Stimulated activated naive CD8-positive, alpha-beta T cell treated with anti-CD3 and anti-CD28 coated beads, Interleukin-15, Interleukin-2, amounts not matched to agents 100 U/mL and 50 U/mL, for 24 hours (primary cell): ENCODE measurements at regions not wholly inside any gene's neighbourhood (a gene's known extent, or its start where the extent isn't known, plus 50 kb on each side); places are given as distances from the start of the nearest gene placed in this dataset.

ENCODE experiments used
- ATAC-seq: fragments of 150-1000 bp; cut with Tn5 transposase; one replicate; pipeline ENCODE4 v1.10.0; 2021
- DNase-seq: peaks from one replicate; pipeline ENCODE4 v3.0.0; 2021

- no peak for DNase-seq
- no peak for ATAC-seq
Measured at GRCh38 chrX:69305333-69306062, 140.2 kb upstream of the PJA1 start.

DNA sequence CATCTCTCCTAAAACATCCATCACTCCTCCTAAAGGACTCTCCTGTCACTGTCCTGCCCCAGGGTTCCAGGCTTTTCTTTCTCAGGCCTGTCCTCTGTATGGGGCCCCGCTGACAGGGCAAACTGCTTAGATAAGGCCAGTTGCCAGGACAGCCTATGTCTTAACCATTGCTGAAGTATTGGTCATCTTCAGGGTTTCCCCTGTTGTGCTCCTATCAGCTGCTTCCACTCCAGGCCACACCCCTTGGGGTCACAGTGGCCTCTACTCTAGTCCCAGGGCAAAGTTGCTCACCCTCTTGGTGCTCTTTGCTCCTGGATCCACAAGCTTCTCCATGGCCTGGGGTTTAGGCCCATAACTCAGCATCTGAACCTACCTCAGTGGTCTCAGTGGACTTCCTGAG lies 138.0 kb upstream of the PJA1 start:
- DNase-seq (no peak), ATAC-seq (no peak)

DNA sequence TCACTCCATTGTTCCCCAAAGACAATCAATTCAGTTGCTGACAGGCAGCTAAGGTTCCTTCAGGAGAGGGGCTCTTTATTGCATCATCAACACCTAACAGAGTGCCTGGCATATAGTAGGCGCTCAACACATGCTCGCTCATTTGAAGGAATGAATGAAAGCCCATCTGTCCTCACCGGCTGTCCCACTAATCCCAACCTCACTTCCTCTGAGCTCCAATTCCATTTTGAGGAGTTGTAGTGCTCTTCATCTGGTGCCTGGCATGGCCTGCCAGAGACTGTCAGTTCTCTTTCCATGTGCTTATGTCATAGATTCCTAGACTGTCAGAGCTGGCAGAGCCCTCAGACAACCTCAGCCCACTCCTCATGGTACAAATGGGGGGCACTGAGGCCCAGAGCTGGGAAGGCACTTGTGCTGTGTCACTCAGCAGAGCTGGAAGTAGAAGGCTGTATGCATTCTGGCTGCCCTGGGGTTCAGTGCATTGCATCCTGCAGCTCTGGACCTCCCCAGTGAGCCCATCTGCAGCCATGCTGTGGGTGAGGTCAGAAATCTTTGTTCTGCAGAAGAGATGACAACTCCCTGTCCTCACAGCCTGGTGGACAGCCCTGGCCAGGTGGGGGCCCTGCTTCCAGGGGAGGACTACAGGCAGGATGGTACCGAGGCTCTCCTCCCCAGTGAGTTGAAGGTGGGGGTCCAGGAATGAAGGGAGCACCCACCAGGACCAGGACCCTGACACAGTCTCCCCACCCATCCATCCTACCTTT lies 134.9 kb upstream of the PJA1 start:
- ATAC-seq (no peak), DNase-seq (no peak)

DNA sequence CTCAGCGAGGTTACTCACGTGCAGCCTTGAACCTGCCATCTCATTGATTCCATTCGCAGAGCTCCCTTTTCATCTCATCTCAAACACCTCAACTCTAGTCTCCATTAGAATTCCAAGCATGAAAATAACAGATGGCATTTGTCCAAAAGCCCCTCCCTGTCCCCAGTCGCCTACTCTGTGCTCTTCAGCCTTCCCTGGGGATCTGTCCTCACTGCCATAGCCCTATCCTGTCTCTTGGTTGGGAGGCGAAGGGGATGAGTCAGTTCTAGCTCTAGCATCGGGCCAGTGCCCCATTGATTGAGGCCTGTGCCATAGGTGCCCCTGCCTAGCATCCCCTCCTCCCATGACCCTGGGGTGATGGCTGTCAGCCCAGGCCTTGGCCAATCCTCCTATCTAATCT lies 134.0 kb upstream of the PJA1 start:
- no peak for ATAC-seq
- DNase-seq, result no peak

- no peak for DNase-seq
Measured at GRCh38 chrX:69298466-69299140, 133.3 kb upstream of the PJA1 start.

GRCh38 chrX:69297506-69297905 lies 132.3 kb upstream of the PJA1 start:
- no peak for ATAC-seq
- DNase-seq, result no peak

More at GRCh38 chrX:69298466-69299140, 133.3 kb upstream of the PJA1 start:
- no peak for ATAC-seq

- DNase-seq, result no peak
- ATAC-seq, result no peak
Measured at GRCh38 chrX:69293776-69294601, 128.7 kb upstream of the PJA1 start.

GRCh38 chrX:69291116-69291515 lies 125.9 kb upstream of the PJA1 start:
- DNase-seq (no peak), ATAC-seq (no peak)

GRCh38 chrX:69290292-69290691 lies 125.0 kb upstream of the PJA1 start:
- ATAC-seq (no peak), DNase-seq (no peak)

- ATAC-seq (no peak), DNase-seq (no peak)
Measured at GRCh38 chrX:69289793-69290123, 124.5 kb upstream of the PJA1 start.

DNA sequence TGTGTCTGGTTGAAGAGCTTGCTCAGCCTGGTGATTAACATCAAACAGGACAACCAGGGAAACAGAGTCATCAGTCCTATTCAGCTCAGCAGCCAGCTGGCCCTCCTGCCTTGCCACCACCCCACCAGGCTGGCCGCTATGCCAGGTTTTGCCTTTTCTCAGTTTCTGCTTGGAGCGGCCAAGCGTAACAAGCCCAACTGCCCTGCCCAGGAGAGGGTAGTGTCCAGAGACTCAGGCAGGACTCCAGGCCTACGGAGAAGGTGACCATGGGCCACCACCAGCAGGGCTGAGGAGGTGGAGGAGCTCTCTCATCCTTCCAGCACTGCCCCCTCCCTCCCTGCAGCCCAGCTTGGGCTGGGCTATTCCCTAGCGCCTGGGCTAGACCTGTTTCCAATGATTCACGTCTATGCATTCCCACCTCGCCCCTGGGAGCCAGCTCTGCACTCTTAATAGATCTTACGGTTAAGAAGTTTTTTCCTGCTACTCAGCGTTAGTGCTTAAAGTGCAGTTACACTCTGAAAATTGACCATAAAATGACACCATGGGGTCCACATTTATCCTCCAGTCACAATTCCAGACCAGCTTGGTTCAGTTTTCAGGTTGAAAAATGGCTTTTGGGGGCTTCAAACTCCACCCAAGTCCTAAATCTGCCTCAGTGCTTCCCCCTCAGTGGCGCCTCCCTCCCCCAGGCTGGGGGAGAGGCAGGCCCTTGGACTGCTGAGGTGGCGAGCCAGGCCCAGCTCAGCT lies 124.0 kb upstream of the PJA1 start:
- ATAC-seq, result no peak

DNA sequence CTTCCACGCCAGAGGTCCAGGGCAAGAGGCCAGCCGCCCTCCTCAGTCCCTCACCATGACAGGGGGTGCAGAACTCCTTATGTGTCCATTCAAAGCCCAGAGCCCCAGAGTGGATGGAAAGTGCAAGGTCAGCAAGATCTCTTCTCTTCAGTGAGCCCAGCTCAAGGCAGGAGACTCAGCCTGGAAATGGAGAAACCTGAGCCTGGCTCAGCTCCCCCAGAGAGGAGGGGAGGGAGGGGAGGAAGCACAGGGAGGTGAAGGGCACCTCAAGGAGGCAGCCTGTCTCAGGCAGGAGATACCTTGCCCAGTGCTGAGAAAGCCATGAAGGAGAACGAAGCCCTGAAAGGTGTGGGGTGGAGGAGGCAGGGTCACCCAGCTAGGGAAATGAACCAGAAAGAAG lies 121.8 kb upstream of the PJA1 start:
- ATAC-seq (no peak), DNase-seq (no peak)

More for the DNA sequence above, 124.0 kb upstream of the PJA1 start:
- DNase-seq, result no peak

- no peak for DNase-seq
- ATAC-seq, result no peak
Measured at GRCh38 chrX:69286565-69286906, 121.3 kb upstream of the PJA1 start.

DNA sequence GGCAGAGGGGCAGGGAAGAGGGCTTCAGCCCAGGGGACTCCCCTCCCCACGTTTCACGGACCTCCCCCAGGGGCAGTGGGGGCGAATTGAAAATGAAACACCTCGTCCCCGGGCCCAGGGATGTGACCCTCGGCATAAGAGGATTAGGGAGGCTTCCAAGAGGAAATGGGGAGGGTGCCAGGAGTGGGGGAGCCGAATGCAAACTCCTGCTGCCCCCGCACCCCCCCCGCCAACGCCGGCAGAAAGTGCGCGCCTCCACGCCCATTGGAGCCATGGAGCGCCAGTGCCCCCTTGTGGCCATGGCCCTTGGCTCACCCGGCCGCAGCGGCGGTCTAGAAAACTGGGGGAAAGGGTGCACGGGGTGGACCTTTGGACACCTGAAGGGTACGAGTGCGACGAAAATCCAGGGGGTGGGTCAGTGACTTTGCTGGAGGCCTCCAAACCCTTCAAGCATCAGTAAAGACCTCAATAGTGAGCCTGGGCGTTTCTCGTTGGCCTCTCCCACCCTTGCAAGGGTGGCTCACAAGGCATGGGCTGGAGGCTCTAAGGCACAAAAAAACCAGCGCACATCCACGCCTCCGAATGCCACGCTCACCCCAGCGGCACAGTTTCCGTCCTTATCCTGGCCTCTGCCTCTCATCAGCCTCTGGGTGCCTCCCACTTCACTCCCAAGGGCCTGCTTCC lies 120.8 kb upstream of the PJA1 start:
- peak; percentile 49 for ATAC-seq
- peak; percentile 67 for DNase-seq

DNA sequence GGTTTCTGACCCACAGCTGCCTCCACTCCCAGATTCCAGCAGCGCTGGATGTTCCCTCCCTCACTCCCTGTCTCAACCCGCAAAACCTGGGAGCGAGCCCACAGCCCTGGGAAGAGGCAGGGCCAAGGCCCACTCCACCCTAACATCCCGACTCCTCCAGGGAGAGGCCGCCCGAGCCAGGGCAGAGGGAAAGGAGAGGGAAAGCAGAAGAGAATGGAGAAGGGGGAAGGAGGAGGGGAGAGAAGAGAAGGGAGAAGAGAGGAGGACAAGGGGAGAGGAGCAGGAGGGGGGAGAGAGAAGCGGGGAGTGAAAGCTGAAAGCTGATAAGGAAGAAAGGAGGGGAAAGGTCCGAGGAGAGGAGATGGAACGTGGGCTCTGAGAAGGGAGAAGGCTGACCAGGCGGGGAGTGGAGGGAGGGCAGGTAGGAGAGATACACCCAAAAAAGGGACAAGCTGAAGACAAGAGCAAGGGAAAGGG lies 120.2 kb upstream of the PJA1 start:
- DNase-seq (no peak), ATAC-seq (no peak)

- DNase-seq (no peak), ATAC-seq (no peak)
Measured at GRCh38 chrX:69284491-69284890, 119.2 kb upstream of the PJA1 start.

GRCh38 chrX:69282893-69283690 lies 117.8 kb upstream of the PJA1 start:
- DNase-seq (no peak), ATAC-seq (no peak)

GRCh38 chrX:69280933-69281332 lies 115.7 kb upstream of the PJA1 start:
- DNase-seq, result no peak

GRCh38 chrX:69279234-69279633 lies 114.0 kb upstream of the PJA1 start:
- ATAC-seq (no peak), DNase-seq (no peak)

More at GRCh38 chrX:69280933-69281332, 115.7 kb upstream of the PJA1 start:
- no peak for ATAC-seq

GRCh38 chrX:69278031-69278687 lies 112.9 kb upstream of the PJA1 start:
- ATAC-seq (no peak), DNase-seq (no peak)
